IMR-90 (cell line): ENCODE measurements at regions not wholly inside any gene's neighbourhood (a gene's known extent, or its start where the extent isn't known, plus 50 kb on each side); places are given as distances from the start of the nearest gene placed in this dataset.

Experiments used
- POLR2A ChIP-seq: IDR thresholded peaks from 2 replicates; pipeline ENCODE4 v1.6.1; 2012; ENCODE audit warnings: mild to moderate bottlenecking, low read depth, low read length
- TF ChIP-seq, protein P1 (sequence below): conservative IDR thresholded peaks from 2 replicates; pipeline ENCODE4 v1.5.1; 2012; ENCODE audit warnings: mild to moderate bottlenecking, low read depth, low read length, improper control_type of control experiment

DNA sequence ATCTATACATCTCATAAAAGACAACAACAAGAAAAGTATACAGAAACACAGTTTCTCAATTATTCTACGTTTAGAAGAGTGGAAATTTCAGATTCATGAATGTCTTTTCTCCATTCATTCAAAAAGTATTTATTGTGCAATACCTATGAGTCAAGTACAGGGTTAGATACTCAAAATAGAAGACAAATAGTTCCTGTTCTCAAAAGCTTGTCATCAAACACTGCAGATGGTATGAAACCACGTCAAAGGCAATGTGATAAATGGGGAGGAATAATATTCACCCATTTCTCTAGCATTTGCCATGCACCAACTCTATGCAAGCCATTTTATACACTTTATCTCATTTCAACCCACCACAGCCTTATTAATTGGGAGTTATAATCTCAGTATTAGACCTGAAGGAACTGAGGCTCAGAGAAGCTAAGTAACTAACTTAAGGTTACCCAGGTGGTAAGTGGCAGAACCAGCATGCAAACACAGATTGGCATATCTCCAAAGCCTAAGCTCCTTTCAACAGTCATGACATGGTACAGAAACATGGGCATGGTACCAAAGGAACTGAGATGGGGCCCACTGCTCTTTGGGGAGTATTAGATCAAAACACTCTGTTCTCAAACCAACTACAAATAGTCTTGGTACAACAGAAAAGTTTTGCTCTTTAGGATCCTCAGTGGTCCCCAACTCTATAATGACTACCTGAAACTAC lies 67.2 kb upstream of the NPAS2 start:
- TF ChIP-seq POLR2A: no peak
- TF ChIP-seq, protein P1, sequence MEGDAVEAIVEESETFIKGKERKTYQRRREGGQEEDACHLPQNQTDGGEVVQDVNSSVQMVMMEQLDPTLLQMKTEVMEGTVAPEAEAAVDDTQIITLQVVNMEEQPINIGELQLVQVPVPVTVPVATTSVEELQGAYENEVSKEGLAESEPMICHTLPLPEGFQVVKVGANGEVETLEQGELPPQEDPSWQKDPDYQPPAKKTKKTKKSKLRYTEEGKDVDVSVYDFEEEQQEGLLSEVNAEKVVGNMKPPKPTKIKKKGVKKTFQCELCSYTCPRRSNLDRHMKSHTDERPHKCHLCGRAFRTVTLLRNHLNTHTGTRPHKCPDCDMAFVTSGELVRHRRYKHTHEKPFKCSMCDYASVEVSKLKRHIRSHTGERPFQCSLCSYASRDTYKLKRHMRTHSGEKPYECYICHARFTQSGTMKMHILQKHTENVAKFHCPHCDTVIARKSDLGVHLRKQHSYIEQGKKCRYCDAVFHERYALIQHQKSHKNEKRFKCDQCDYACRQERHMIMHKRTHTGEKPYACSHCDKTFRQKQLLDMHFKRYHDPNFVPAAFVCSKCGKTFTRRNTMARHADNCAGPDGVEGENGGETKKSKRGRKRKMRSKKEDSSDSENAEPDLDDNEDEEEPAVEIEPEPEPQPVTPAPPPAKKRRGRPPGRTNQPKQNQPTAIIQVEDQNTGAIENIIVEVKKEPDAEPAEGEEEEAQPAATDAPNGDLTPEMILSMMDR: no peak
